Skin epidermis (tissue), 12 donors: ENCODE measurements at regions not wholly inside any gene's neighbourhood (a gene's known extent, or its start where the extent isn't known, plus 50 kb on each side); places are given as distances from the start of the nearest gene placed in this dataset.
"Not testable (repeated sequence)": the region's sequence is repeated elsewhere in the genome, so short reads cannot be mapped to it uniquely, and the experiment has no call there.

Source experiments
- H3K27ac ChIP-seq, 21 experiments: fragments of 200-600 bp; sonication (generic) in 11 of 21; one replicate each; pipeline ENCODE4 v1.5.0; 2020; ENCODE audit warnings: mild to moderate bottlenecking in 3 of 21, inconsistent platforms in 2 of 21, moderate library complexity in 2 of 21
- H3K4me3 ChIP-seq, 7 experiments: fragments of 200-600 bp; sonication (generic) in 2 of 7; one replicate each; pipeline ENCODE4 v1.5.0; 2020; ENCODE audit warnings: inconsistent platforms in 2 of 7, mild to moderate bottlenecking in 2 of 7, moderate library complexity in 1 of 7

DNA sequence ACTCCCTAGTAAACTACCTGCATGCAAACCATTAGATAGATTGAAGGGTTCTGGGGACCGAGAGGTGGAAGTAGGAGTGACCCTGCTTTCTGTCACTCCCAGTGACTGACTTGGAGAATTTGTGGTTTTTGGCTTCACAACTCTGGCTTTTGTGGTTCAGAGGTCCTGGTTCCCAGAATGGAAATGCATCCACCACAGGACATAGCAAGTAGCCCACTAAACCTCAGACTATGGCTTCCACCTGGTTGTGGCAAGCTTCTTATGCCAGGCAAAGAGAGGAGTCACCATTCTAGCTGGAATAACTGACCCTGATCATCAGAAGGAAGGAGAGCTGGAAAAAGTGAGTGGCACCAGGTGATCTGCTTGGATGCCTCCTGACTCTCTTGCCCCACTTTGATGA lies 162.4 kb upstream of the TMEM260 start:
- no peak overlapping the region for H3K4me3 ChIP-seq

DNA sequence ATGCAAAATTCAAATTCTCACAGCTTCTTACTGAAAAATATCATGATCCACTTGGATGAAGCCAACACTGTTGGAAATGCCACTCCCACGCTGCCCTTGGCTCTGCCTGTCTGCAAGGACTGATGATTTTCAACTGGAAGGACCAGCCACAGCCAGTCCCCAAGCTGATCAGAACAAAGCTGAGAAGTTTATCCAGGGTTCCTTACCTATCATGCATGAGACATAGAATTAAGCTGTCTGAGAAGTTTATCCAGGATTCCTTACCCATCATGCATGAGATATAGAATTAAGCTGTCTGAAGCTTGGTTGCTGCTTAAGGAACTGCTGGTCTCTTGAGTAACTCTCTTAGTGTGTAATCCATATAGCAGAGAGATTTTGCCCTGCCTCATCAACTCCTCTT lies 159.8 kb upstream of the TMEM260 start:
- Histone ChIP-seq H3K27ac (no peak overlapping the region), H3K4me3 (no peak overlapping the region)

More for the DNA sequence above, 162.4 kb upstream of the TMEM260 start:
- H3K27ac ChIP-seq, result no peak overlapping the region

DNA sequence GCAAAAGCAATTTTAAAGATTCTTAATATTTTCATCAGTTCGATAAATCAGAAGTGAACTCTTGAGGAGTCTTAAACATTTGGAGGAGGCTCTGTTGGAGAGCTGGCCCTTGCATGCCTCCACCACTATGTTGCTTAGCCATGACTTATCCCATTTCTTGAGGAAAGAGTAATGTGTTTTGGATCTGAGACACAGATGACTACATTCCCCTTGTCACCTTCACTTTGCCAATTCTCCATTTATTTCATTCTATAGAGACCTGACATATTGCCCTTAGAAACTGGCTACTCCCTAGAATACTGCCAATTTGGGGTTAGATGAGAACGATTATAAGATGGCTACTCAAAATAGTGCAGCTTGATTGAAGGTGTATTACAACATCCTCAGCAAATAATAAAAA lies 157.4 kb upstream of the TMEM260 start:
- Histone ChIP-seq H3K27ac (no peak overlapping the region), H3K4me3 (no peak overlapping the region)

DNA sequence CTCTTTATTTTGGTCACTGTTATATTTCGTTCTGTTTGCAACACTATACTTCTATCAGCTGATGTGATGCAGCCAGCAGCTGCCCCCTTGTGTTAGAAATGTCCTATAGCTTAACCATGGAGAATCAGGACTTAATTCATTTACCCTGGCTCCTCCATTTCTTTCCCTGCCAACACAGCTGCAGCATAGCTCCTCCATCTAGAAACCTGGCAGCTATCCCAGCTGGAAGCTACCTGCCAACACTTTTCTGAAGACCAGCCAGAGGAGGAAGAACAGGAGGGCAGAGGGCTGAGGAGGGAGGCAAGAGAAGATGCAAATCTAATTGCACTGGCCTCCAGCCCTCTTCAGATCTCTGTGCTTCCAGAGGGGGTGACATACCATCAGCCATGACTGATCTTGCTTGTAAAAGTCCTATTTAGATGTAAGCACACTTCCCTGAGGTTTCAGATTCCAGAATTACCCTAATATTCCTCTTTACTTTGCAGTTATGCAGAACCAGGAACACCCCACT lies 156.8 kb upstream of the TMEM260 start:
- Histone ChIP-seq H3K4me3 (no peak overlapping the region), H3K27ac (peak overlapping the region in 1 of 21 experiments; percentile 40)

DNA sequence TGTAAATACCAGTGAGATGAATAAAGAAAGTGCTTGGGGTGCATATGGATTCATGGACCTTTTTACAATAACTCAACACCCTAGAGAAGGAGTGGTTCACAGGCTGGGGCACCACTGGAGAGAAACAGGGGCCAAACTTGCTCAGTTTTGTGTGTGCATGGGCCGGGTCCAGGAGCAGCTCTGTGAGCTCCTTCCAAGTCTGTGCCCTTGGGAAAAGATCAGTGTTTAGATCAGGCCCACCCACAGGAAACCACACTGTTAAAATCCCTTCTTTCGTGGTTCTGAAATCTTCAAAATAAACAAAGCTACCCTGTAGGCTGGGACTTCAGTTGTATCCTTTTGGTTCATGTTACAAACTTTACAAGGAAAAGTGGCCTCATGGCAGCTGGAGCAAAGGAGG lies 156.1 kb upstream of the TMEM260 start:
- H3K27ac ChIP-seq, result peak overlapping the region in 1 of 21 experiments; percentile 34

DNA sequence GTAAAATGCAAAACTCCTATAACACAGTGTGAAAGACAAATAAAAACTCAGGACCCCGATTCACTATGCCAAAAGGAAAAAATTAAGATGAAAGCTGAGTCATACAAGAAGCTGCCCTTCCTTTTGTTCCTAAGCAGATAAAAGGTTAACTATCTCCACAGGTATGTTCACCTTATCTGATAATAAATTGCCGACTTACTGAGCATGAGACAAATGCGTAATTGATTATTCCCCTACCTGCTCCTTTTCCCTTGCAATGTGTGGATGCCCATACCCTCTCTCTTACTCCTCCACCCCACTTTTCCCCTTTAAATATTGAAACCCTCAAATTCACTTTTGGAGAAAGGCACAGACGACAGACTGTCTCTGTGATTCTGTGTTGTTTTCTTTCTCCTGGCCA lies 148.6 kb upstream of the TMEM260 start:
- Histone ChIP-seq H3K27ac (no peak overlapping the region), H3K4me3 (no peak overlapping the region)

More for the DNA sequence above, 156.1 kb upstream of the TMEM260 start:
- no peak overlapping the region for H3K4me3 ChIP-seq

DNA sequence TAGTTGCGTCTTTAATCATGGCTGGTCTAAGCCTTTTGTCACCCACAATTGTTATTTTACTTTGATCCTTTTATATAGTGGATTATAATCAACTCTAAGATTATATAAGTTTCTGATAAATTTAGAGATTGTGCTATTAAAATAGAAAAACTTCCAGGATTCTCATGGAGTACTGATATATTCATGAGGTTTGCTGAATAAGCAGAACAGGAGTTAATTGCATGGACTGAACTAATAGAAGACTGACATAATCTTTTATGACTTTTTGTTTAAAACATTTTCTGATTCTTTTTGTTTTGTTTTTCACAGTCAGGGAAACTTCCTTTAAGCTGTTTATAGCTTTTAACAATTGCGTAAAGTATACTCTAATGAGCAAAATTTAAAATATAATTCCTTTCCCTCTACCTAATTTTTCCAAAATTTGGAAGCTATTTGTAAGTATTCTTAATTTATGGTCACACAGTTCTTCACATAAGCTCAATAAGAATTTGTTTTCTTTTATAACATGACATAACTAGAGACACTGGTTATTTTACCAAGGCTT lies 129.9 kb upstream of the TMEM260 start:
- H3K27ac ChIP-seq, result no peak overlapping the region
- no peak overlapping the region for H3K4me3 ChIP-seq

DNA sequence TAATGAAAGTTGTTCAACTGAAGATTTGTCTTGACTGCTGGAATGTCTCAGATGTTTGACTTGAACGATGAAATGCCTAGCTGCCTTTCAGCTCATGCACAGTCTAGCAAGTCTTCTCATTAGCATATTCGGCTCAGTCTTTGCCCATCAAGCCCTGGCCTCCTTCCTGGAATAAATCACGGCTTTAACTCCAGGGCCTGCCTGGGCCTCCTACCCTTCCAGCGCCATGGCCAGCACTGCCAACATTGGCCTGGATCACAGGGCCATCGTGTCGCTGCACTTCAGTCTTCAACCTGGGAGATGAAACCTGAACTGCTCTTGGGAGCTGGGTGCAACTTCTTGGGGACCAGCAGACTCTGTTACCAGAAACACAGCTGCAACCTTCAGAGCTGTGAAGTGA lies 126.7 kb upstream of the TMEM260 start:
- Histone ChIP-seq H3K27ac (no peak overlapping the region), H3K4me3 (no peak overlapping the region)

DNA sequence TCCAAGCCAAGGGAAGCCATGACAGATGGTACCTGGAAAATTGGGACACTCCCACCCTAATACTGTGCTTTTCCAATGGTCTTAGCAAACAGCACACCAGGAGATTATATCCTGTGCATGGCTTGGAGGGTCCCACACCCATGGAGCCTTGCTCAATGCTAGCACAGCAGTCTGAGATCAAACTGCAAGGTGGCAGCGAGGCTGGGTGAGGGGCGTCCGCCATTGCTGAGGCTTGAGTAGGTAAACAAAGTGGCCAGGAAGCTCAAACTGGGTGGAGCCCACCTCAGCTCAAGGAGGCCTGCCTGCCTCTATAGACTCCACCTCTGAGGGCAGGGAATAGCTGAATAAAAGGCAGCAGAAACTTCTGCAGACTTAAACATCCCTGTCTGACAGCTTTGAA lies 124.9 kb upstream of the TMEM260 start:
- H3K4me3 ChIP-seq, H3K27ac ChIP-seq: not testable (repeated sequence)

DNA sequence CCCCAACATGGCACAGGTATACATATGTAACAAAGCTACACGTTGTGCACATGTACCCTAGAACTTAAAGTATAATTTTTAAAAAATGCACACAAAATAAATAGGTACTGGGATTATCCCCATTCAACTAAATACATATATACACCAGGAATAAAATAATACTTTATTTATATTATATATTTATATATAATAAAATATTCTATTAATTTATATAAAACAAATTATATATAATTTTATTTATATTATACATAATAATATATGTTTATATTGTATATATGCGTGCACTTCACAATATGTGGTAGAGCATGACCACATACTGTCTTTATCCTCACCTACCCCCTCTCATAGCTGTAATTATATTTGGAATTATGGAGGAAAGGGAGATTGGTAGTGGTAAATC lies 119.1 kb upstream of the TMEM260 start:
- Histone ChIP-seq H3K27ac (no peak overlapping the region), H3K4me3 (no peak overlapping the region)

DNA sequence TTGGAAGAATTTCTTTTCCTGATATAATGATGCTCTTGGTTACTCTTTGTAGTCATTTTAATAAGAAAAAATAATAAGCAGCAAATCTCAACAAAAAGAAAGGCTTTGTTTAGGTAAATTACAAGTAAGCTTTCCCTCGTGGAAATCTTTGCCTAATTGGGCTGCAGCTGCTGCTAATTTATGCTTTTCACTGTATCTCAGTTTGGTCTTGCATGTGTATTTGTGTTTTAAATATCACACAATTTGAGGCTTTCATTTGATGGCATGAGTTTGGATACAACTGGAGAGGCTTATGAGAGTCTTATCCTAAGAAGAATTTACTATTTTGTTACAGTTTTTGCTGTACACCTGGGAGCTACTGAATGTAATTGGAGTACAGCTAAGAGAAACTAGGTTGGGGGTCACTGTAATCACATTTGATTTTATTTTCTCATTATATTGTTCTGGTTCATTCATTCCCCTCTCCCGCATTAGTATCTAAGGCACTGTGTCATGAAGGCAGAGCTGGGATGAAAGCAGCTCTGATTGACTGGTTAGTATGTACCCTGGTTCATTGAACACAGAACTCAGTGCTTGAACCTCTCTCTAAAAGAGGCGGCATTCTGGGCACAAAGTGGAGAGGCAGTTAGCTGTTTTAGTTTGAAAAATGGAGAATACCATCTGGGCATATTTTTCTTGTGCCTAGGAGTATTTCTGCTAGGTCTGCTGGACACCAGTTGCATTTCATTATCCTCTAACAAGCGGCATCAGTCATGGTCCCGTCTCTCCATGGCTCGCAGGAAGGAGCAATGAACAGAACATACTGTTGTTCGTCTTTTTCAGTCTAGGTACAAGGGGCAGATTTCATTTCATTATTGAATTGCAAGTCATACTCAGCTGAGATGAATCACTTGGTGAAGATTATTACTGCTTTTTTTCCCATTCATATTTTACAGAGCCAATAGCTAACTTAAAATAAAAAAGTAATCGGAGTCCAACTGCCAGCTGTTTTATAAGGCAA lies 118.0 kb upstream of the TMEM260 start:
- H3K4me3 ChIP-seq, result no peak overlapping the region
- no peak overlapping the region for H3K27ac ChIP-seq

DNA sequence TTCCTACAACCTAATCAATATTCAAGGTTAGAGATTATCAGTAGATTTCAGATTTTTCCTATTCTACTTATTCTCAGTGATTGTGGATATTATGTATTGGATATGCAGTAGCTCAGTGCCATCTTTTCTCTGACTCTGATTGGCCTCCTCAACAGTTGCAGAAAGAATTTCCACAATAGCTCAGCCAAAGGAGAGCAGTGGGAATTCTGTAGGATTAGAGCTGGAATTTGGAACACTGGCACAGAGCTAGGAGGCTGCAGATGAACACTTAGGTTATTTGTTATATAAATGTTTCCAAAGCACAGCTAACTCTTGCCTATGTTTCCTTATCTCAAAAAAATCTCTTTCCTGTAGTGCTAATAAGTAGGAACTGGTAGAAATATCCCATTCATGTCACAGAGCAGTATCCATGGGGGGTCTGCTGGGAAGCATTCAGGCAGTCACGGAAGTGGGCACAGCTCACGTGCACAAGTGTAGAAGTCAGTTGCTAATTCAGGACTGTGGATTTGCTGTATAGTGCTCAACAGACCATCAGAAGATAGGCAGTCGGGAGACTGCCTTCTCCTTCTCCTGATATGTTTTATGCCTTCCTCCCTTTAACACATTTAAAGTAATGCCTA lies 116.2 kb upstream of the TMEM260 start:
- Histone ChIP-seq H3K27ac (no peak overlapping the region), H3K4me3 (no peak overlapping the region)

DNA sequence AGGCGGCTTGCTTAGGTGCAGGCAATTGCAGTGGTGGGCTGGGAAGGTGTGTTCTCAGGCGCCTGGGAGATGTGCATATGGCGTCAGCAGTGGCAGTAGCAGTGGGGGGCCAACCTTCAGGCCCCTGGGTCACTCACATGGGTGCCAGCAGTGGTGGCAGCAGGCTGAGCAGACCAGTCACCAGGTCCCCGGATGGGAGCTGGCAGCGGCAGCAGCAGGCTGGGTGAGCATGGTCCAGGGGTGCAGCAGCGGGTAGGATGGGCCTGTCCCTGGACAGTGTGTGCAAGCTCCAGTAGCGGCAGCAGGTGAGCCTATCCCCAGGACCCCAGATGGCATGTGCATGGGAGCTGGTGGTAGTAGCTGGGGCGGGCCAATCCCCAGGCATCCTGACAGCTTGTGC lies 108.5 kb upstream of the TMEM260 start:
- no peak overlapping the region for H3K27ac ChIP-seq
- no peak overlapping the region for H3K4me3 ChIP-seq

DNA sequence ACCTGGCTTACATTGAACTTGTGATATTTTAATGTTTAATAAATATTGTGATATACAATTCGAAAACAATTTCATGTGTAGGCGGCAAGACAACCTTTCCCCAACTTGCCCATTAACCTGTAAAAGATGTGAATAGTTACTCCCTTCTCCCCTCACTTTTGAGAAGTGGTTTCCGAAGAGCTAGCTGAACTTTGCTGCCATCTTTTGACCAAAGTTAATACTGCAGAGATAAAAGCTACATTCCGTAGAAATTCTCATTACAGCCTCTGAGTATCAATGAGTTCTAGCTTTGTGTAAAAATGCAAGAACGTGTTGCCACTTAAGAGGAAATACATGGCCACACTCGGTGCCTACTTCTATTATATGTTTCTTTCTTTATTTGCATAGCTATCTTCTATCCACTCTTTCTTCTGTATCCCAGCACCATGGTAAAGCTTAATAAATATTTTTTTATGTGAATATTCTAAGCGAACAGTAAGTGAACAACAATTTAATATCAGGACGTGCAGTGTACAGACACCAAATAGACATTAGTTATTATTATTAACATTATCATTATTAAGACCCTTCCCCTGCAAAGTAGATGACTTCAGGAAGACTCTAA lies 105.1 kb upstream of the TMEM260 start:
- Histone ChIP-seq H3K4me3 (no peak overlapping the region), H3K27ac (no peak overlapping the region)

DNA sequence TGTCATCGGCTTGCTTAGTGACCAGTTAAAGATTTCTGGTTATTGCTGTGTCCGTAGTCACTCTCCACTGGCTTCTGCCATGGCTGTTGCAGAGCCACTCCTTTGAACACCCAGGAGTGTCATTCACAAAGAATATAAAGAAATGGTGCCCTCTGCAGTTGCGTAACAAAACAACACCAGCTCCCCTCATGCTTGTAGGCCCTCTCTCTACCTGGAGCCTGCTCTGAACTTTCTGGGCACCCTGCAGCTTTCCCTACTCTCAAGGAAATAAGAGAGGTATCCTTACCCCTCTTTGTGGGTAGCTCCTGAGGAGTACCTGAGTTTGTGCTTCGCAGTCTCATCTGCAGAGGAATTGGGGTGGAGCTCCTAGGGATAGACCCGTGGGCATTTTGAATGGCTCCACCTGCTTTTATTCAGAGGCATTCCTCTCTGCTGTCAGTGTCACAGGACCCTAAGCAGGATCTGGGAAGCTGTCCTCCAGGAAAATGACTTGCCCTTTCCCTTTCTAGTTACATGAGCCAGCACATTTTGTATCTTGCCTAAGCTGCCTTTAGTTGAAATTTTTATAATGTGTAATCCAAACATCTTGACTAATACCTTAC lies 97.2 kb upstream of the TMEM260 start:
- Histone ChIP-seq H3K4me3 (no peak overlapping the region), H3K27ac (no peak overlapping the region)

DNA sequence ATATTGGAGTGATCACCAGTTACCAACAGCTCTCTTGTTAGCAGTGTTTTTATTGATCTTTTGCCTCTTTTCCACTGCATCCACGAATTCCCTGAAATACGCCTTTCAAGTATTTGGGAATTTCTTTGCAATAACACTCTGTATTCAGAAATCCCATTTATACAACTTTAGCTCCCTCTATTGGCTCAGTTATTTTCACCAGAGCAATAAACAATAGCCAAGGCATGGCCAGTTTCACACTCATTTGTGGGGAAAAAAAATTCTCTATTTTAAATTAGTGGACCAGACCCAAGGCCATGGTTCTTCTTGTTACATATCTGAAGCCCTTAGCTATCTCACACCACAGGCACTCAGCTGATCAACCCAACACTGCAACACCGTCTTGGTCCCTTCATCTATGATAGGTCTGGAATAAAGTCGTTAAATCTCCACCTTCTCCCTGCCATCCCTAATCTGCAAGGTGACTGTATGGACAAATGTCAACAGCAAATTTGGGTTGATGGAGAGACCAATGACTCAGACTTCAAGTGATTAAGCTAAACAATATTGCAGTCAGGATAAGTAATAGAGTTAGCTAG lies 92.4 kb upstream of the TMEM260 start:
- H3K27ac ChIP-seq, result no peak overlapping the region
- no peak overlapping the region for H3K4me3 ChIP-seq

DNA sequence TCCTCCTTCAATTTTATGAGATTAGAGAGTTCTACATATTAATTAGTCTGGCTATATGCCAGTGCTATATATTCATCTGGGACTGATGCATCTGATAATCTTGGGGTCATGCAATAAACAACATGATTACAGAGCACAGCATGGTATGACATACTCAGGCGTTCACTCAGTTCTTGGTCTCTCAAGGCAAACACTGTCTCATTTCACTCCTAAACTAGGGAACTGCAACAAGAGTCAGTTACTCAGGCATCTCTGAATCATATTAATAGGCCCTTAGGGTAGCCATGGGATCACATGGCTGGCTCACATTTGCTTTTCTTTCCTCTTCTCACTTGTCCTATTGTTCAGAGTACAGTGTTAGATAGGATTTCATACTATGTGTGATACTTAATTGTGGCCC lies 91.8 kb upstream of the TMEM260 start:
- Histone ChIP-seq H3K4me3 (no peak overlapping the region), H3K27ac (no peak overlapping the region)

DNA sequence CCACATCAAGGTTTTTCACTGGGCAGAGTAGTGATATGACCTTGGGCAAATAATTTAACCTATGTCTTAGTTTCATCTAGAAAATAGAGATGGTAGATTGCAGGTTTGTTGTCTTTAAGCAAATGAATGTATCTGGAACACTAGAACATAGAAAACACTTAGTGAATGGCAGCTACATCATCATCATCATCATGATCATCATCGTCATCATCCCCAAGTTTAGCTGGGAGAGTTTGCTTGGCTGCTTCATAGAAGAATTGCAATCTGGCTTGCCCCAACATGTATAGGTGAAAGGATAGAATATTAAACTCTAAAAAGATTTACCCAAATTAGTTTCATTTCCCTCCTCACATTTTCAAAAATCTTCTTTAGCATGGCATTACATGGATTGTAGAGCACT lies 91.3 kb upstream of the TMEM260 start:
- H3K27ac ChIP-seq, result no peak overlapping the region
- no peak overlapping the region for H3K4me3 ChIP-seq

DNA sequence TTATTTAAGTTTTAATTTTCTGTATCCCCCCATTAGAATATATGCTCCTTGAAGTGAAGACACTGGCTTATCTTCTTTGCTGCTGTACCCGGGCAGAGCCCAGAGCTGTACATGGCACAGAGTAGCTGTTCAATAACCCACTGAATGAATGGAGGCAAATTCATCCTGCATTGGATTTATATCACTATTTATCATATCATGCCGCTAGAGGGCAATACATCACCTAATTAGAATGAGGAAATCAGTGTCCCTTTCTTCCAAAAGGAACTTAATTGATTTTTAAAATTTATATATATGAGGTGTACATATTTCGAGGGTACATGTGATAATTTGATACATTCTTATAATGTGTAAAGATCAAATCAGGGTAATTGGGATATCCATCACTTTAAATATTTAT lies 89.2 kb upstream of the TMEM260 start:
- no peak overlapping the region for H3K27ac ChIP-seq
- H3K4me3 ChIP-seq, result no peak overlapping the region
